IPS-18c (cell line): ENCODE measurements at regions not wholly inside any gene's neighbourhood (a gene's known extent, or its start where the extent isn't known, plus 50 kb on each side); places are given as distances from the start of the nearest gene placed in this dataset.
"Not testable (repeated sequence)": the region's sequence is repeated elsewhere in the genome, so short reads cannot be mapped to it uniquely, and the experiment has no call there.

ENCODE experiments used
- H3K4me3 ChIP-seq: 2 replicates; pipeline ENCODE4 v1.7.0; 2013; ENCODE audit warnings: low read depth, mild to moderate bottlenecking, low read length, moderate library complexity; ENCODE audit not compliant: insufficient read depth
- H3K9me3 ChIP-seq: one replicate; pipeline ENCODE4 v1.6.1; 2013; ENCODE audit warnings: mild to moderate bottlenecking, low read length, moderate library complexity; ENCODE audit not compliant: control insufficient read depth, insufficient read depth

DNA sequence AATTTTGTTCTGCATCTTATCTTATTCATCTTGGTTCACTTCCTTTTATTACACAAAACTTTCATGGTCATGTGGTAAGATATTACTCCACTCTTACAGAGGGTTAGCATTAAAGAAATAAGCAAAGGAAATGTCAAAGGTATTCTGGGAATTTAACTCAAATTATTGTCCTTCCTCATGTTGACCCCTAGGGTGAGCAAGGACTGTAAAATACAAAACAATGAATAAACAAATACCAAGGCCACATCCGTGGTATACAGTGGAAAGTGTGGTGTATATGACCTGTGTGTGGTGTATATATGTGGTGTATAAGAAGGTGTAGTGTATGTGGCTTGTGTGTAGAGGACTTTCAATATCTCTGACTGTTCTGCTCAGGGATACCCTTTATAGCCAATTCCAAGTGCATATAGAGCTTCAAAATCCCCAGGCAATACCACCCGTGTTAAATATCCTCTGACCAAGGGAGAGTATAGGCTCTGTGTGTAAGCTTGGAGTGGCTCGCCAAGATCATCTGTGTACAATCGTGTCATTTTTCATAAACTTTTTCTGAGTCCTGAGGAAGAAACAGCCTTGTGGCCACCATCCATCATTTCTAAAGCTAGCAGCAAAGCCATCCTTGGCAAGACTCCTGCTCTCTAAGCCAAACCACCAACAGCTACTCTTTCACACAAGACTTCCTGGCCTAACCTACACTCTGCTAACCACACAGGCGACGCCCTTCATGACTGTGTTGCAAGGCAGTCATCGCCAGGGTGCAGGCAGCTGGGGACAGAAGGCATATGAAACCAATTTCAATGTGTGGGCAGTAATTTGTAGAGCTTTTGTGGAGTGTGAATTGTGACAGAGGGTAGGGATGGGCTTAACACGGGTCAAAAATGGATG is 548.0 kb downstream of the ETS1 start:
- Histone ChIP-seq H3K4me3 (no peak overlapping the region), H3K9me3 (no peaks in the 10 kb centered on the region)

DNA sequence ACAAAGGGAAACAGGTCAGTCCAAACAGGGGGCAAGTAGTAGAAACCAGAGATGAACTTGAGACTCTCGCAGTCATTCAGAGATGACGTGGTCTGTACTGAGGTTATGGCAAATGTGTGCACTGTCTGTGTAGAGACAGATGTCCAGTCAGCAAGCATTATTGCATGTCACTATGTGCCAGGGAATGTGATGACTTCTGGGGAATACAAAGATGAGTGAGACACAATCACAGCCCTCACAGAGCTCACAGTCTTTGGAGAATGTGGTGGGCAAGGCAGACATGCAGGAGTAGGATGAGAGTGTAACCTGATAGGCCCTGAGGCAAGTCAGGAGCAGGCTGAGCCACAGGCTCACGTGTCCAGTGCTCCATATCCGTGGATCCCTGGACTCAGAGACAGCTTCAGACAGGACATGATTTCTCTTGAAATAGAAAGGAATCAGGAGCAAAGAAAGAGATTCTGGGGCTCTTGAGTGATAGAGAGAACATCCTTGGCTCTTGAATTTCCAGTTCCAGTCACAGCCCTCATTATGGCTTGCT is 550.7 kb downstream of the ETS1 start:
- Histone ChIP-seq H3K4me3 (no peak overlapping the region), H3K9me3 (no peaks in the 10 kb centered on the region)

DNA sequence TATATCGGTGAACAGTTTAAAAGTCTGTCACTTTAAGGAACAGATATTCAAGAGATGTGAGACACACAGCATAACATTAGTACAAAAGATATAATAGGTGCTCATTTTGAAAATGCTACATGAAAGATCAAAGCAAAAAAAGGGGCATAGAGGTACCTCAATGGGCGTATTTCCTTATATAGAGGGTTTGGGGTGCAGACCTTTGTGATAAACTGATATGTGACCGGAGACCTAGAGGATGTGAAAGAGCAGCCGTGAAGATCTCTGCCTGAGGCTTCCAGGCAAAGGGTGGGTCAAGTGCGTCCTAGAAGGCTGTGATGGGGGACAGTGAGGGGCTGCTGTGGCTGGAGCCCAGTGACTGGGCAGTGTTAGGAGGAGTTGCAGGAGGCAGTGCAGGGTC is 551.4 kb downstream of the ETS1 start:
- Histone ChIP-seq H3K9me3 (no peaks in the 10 kb centered on the region), H3K4me3 (no peak overlapping the region)

DNA sequence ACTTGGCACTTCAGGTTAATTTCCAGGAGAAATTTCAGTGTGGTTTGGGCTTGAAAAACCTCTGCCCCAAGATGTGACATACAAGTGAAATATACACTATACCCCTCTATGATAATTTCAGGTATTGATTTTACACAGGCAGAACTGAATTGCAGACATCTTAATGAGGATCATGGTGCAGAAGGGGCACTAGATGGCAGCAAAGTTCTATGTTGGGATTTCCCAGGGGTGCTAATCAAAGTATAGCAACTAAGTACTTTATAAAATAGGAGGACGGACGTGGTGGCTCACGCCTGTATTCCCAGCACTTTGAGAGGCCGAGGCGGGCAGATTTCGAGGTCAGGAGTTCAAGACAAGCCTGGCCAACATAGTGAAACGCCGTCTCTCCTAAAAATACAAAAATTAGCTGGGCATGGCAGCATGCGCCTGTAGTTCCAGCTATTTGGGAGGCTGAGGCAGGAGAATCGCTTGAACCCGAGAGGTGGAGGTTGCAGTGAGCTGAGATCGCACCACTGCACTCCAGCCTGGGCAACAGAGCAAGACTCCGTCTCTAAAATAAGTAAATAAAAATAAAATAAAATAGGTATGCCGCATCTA is 555.7 kb downstream of the ETS1 start:
- not testable (repeated sequence) for H3K4me3 ChIP-seq, H3K9me3 ChIP-seq

DNA sequence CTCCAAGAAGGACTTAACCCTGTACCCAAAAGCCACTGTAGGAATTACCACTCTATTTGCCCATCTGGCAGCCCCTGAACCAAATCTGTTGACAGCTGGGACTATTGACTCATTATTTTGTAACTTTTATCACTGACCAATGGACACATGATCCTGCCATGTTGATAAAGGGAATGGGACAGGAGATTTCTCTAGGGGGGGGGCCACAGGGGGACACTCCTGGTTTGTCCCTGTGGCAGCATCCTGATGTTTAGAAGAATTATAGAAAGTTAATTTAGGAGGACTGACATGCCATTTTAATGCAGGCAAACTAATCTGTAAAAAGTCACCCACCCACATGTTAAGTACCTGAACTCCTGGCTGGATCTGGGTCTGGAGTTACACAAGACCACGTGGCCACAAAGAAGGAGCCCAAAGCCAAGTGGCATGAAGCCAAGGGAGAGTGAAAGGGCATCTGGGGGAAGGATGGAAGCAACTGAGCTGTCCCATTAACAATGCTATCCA is 558.1 kb downstream of the ETS1 start:
- H3K9me3 ChIP-seq = no peaks in the 10 kb centered on the region
- no peak overlapping the region for H3K4me3 ChIP-seq

DNA sequence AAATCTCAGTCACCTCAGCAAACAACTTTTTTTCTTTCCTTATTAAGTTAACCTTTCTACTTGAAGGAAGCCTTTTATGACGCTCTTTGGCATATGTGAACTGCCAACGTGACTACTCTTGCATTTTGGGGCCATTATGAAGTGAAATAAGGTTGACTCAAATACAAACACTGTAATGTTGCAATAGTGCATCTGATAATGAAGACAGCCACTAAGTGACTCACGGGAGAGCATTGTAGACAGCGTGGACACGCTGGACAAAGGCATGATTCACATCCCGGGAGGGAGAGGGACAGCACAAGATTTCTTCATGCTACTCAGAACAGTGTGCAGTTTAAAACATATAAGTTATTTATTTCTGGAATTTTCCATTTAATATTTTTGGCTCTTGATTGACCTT is 560.8 kb downstream of the ETS1 start:
- H3K4me3 ChIP-seq = no peak overlapping the region
- H3K9me3 ChIP-seq = no peaks in the 10 kb centered on the region

DNA sequence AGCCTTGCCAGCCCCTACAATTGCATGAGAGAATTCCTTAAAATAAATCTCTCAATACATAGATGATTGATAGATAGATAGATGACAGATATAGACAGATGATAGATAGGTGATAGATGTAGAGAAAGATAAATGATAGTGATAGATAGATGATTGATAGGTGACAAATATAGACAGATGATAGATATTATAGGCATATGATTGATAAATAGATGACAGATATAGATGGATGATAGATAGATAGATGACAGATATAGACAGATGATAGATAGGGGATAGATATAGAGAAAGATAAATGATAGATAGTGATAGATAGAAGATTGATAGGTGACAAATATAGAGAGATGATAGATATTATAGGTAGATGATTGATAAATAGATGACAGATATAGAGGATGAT is 564.6 kb downstream of the ETS1 start:
- Histone ChIP-seq H3K9me3 (no peaks in the 10 kb centered on the region), H3K4me3 (no peak overlapping the region)

DNA sequence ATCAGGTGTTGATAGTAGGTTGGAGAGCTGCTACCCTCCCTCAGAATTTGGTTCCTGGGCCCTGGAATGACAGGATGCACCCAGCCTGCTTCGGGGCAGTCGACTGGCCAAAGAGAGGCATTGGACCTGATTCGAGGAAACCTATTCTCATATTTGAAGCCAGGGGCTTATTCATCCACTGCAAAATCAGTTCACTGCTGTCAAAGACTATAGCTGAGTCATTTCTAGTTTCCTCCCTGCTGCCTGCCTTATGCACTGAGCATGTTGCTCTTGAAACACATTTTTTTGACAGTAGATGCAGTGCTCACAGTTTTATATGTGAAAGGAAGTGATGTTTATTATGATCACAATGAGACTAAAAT is 565.4 kb downstream of the ETS1 start:
- Histone ChIP-seq H3K4me3 (no peak overlapping the region), H3K9me3 (no peaks in the 10 kb centered on the region)

DNA sequence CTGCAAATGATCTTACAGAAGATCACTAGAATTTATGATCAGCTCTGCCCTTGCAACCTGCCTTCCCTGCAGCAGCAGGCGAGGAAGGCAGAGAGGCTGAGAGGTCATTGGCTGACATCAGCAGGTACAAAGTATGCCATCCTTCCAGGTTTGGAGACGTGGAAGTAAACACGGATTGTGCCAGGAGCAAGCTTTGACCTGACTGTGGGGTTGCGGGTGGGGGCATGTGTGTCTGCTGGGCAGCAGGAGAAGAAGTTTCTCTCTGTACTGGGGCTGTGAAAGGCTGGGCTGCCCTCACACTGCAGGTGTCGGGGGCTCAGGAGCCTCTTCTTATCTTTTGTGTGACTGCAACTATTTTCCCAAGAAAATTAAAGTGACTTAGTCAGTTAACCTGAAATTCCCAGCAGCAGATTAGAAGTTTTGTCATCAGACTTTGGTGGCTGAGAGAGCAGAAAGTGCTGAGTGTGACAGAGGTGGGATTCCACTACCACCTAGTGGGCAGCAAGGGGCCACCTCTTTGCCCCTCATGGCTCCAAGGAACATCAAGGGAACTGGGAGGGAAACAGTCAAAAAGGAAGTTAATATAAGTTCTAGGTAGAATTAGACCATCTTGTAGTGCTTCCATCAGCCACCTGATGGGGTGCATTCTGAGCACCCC is 565.9 kb downstream of the ETS1 start:
- H3K4me3 ChIP-seq = no peak overlapping the region
- H3K9me3 ChIP-seq = no peaks in the 10 kb centered on the region

DNA sequence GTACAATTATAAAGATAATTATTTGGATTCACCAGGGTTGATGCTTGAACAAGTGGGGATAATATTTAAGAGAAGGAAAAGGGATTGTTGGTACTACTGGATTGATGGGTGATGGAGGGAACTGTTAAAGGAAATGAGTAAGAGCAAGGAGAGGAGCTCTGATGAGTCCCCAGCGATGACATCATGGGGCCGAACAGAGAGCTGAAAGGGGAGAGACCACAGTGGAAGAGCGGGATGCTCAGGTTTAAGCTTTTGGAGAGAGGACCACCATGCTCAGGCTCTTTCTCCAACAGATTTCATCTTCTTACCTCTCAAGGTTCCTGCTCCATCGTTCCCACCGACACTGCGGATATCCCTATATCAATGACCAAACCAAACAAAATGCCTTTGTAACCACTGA is 568.7 kb downstream of the ETS1 start:
- no peak overlapping the region for H3K4me3 ChIP-seq
- H3K9me3 ChIP-seq = no peaks in the 10 kb centered on the region

DNA sequence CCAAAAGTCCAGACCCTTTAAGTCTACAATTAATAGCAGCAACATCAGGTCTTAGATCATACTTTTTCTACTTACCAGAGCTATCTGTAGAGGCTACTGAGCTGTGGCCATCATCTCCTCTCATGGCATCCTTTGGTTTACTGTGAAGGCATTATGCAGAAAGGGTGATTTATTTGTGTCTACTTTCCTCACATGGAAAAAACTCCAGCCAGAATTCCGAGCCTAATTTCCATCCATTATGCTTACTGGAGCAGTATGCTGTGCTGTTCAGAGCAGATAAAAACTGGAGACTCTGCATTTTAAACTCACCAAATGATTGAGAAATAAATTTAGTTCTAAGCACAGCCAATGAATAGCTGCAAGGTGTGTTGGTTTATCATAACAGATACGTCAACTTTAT is 581.8 kb downstream of the ETS1 start:
- no peaks in the 10 kb centered on the region for H3K9me3 ChIP-seq

DNA sequence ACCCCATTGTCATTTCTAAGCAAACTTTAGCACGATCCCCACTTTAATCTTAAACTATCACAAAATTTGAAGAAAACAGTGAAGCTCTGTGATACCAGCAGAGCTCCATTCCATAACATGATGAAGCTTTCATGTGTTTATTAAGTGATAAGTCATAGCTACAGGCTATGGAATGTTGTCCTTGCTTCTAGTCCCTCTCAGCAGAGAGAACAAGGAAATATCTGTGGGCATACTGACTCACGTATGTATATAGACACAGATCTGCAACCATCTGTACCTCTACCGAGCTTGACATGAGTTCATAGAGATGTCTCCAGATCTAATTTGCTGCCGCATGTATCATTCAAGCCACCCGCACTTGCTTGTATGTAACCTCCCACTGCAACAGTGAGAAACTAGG is 588.9 kb downstream of the ETS1 start:
- Histone ChIP-seq H3K4me3 (no peak overlapping the region), H3K9me3 (no peaks in the 10 kb centered on the region)

More for the DNA sequence above, 581.8 kb downstream of the ETS1 start:
- no peak overlapping the region for H3K4me3 ChIP-seq

DNA sequence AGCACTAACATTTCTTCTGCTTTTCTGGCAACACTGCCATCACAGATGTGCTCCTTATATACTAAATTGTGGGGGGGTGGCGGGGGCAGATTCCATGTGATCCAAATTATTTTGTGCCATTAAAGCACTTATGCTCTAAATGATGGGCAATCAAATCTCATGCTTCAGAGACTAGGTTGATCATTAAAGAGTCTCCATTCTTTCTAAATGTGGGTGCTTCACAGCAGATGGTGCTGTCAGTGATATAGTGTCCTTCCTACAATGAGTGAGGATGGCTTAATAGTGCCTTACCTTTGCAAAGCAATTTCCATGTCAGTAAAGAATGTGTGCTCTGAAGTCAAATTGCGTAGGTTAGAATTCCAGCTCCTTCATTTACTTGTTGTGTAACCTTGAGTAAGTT is 589.8 kb downstream of the ETS1 start:
- no peak overlapping the region for H3K4me3 ChIP-seq

DNA sequence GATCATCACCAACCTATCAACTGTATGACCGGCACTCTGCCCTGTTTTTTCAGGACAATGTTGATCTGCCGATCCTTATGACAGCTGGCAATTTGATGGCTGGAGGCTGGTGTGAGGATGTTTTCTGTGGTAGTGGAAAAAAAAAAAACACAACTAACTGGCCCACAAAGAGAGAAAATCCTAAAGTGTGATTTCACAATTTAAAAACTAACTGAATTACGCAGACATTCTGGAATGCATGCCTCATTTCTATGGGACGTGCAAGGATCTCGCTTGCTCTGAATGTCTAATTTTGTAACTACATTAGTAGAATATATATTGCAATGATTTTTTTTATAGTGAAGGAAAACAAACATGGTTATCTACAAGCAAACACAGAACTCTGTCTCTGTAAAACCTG is 590.5 kb downstream of the ETS1 start:
- Histone ChIP-seq H3K9me3 (no peaks in the 10 kb centered on the region), H3K4me3 (no peak overlapping the region)

More for the DNA sequence above, 589.8 kb downstream of the ETS1 start:
- no peaks in the 10 kb centered on the region for H3K9me3 ChIP-seq

DNA sequence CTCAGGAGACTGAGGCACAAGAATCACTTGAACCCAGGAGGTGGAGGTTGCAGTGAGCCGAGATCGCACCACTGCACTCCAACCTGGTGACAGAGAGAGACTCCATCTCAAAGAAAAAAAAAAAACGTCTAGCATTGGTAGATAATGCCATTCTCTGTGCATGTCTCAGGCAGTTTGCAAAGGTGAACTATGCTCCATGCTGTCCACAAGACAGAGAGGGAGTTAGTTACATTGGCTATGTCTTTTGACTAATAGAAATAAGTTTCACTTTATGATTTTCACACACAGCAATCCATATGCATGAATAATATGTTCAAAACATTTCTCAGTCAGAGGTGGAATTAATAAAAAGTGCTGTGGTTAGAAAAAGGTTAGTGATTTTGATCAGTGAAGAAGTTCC is 591.4 kb downstream of the ETS1 start:
- Histone ChIP-seq H3K4me3 (no peak overlapping the region), H3K9me3 (no peaks in the 10 kb centered on the region)

DNA sequence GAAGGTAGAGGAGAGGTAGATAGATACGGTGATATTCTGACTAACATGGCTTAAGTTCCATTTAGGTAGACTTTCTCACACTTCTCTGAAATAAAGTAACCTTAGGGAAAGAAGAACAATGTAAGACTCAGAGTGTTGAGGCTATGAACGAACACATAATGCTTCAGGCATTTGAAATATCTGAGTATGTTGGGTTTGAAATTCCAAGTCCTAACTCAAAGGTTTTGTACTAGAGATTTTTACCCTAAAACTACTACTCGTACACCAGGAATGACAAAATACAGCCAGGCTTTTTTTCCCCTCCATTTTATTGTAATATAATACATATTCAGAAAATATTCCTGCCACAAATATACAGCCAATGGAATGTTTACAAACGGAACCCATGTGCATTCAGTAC is 592.6 kb downstream of the ETS1 start:
- no peaks in the 10 kb centered on the region for H3K9me3 ChIP-seq
- no peak overlapping the region for H3K4me3 ChIP-seq

DNA sequence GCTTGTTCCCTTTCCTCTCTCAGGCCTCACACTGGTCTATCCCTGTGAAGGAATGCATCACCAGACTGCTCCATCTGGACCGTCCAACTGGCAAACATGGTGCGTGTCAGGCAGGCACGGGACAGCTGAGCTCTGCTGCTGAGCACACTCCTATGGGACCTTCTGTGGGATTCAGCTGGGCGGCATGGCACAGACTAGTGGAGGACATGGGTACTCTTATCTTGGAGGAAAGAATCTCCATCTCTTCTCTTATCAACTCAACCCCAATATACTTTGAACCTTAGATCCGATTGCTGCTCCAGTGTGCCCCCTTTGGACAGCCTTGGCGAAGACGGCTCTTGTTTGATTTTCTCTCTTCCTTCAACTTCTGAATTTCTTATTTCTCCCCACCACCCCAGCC is 593.6 kb downstream of the ETS1 start:
- no peak overlapping the region for H3K4me3 ChIP-seq
- no peaks in the 10 kb centered on the region for H3K9me3 ChIP-seq

DNA sequence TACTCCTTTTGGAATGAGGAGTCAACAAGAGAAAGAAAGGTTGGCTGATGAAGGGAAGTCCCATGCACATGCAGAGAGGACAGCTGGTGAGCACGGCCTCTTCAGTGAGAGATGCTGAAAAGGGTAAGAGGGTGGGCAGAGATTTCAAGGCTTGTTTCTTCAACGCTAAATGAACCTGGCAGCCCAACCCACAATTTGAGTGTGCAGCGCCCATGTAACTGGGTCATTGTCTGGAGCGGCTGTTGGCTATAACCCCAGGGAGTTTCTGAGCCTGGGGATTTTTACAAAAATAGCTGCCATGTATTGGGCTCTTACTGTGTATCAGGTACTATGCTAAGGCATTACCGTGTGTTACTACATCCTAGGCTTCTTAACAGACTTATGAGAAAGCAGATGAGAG is 594.1 kb downstream of the ETS1 start:
- Histone ChIP-seq H3K9me3 (no peaks in the 10 kb centered on the region), H3K4me3 (no peak overlapping the region)
